PC-9 (cell line): ENCODE measurements at regions not wholly inside any gene's neighbourhood (a gene's known extent, or its start where the extent isn't known, plus 50 kb on each side); places are given as distances from the start of the nearest gene placed in this dataset.

Source experiments
- BruUV-seq: library from RNA; stranded (reverse); fragments of 400-500 nt; replicated peaks from 2 replicates; lab custom pipeline; 2021; lab: Mats Ljungman, UMichigan
- CTCF ChIA-PET: fragments of 300-600 bp; sonication (Branson Sonifier 250); formaldehyde crosslinking; loops from one replicate; lab custom pipeline; 2022; ENCODE audit warnings: antibody characterized with exemption; lab: Charles Lee
- POLR2A ChIA-PET: fragments of 300-600 bp; sonication (Branson Sonifier 250); formaldehyde crosslinking; loops from one replicate; lab custom pipeline; 2022; ENCODE audit warnings: antibody characterized with exemption; ENCODE audit not compliant: unreplicated experiment; lab: Charles Lee
- DNase-seq, 2 experiments: peaks; one replicate each; pipeline versions ENCODE4 v3.0.0 to v3.0.0-alpha.2; 2015 to 2022; ENCODE audit warnings: mixed read lengths in 1 of 2
- H2AFZ ChIP-seq: fragments of 200-600 bp; sonication (generic); 2 replicates; pipeline ENCODE4 v1.8.1; 2017; ENCODE audit warnings: antibody characterized with exemption
- H3F3A ChIP-seq: fragments of 200-600 bp; sonication (generic); 2 replicates; pipeline ENCODE4 v1.8.1; 2017; ENCODE audit warnings: antibody characterized with exemption, mild to moderate bottlenecking, low read depth; ENCODE audit not compliant: insufficient read depth
- H3K27ac ChIP-seq: fragments of 200-600 bp; sonication (generic); 2 replicates; pipeline ENCODE4 v1.6.1; 2016; ENCODE audit warnings: mixed run types
- H3K27me3 ChIP-seq: fragments of 200-600 bp; sonication (generic); 2 replicates; pipeline ENCODE4 v1.6.1; 2016; ENCODE audit warnings: low read depth, mixed run types; ENCODE audit not compliant: insufficient read depth
- H3K36me3 ChIP-seq: fragments of 200-600 bp; sonication (generic); 2 replicates; pipeline ENCODE4 v1.6.1; 2016; ENCODE audit warnings: low read depth, mixed run types
- H3K4me1 ChIP-seq: fragments of 200-600 bp; sonication (generic); replicated peaks from 2 replicates; pipeline ENCODE4 v1.6.1; 2016; ENCODE audit warnings: mixed run types; ENCODE audit not compliant: insufficient read depth
- H3K4me2 ChIP-seq: fragments of 200-600 bp; sonication (generic); 2 replicates; pipeline ENCODE4 v1.6.1; 2017; ENCODE audit warnings: mixed run types
- H3K4me3 ChIP-seq: fragments of 200-600 bp; sonication (generic); 2 replicates; pipeline ENCODE4 v1.6.1; 2016; ENCODE audit warnings: mixed run types
- H3K79me2 ChIP-seq: fragments of 200-600 bp; sonication (generic); 2 replicates; pipeline ENCODE4 v1.6.1; 2017; ENCODE audit warnings: low read depth, mixed run types
- H3K9me2 ChIP-seq: fragments of 200-600 bp; sonication (generic); 2 replicates; pipeline ENCODE4 v1.8.1; 2017; ENCODE audit warnings: mild to moderate bottlenecking; ENCODE audit not compliant: insufficient read depth
- H3K9me3 ChIP-seq: fragments of 200-600 bp; sonication (generic); 2 replicates; pipeline ENCODE4 v1.8.1; 2016; ENCODE audit warnings: low read depth; ENCODE audit not compliant: insufficient read depth
- H4K20me1 ChIP-seq: fragments of 200-600 bp; sonication (generic); 2 replicates; pipeline ENCODE4 v1.8.1; 2017; ENCODE audit not compliant: insufficient read depth
- CTCF ChIP-seq: fragments of 200-600 bp; sonication (generic); conservative IDR thresholded peaks from 2 replicates; pipeline ENCODE4 v1.6.1; 2017; ENCODE audit warnings: mixed run types, antibody characterized with exemption, mild to moderate bottlenecking, moderate library complexity
- EZH2 ChIP-seq: fragments of 200-600 bp; sonication (generic); IDR thresholded peaks from 2 replicates; pipeline ENCODE4 v1.8.0; 2017; ENCODE audit warnings: antibody characterized with exemption, low read depth
- intact Hi-C: fragments of 100-400 bp; cut with micrococcal nuclease; formaldehyde crosslinking; loops from one replicate; pipeline ENCODE4 v1.10.0; 2022; ENCODE audit not compliant: unreplicated experiment

GRCh38 chr3:101081446-101081845 lies 88.2 kb upstream of the ABI3BP start:
- H3K36me3 ChIP-seq, result no peaks in the 10 kb centered on the region
- no peak for DNase-seq
- no peak for TF ChIP-seq EZH2
- no peak for TF ChIP-seq CTCF
- no peaks in the 10 kb centered on the region for H3K9me3 ChIP-seq
- no peak overlapping the region for H2AFZ ChIP-seq
- H3K4me2 ChIP-seq, result no peak overlapping the region
- POLR2A ChIA-PET, result interaction anchor here (0.5 kb wide), 1 partner anchor 383 kb away, joined by 5 read pairs; no protein-coding TSS in a partner anchor
- H3K27me3 ChIP-seq, result no peaks in the 10 kb centered on the region
- no peaks in the 10 kb centered on the region for H3K4me1 ChIP-seq
- no peaks in the 10 kb centered on the region for H4K20me1 ChIP-seq
- no peaks in the 10 kb centered on the region for H3K9me2 ChIP-seq
- CTCF ChIA-PET, result no interaction called here
- no peaks in the 10 kb centered on the region for H3K79me2 ChIP-seq
- H3K4me3 ChIP-seq, result no peak overlapping the region
- no peaks in the 10 kb centered on the region for H3F3A ChIP-seq
- BruUV-seq, result no TSS peak
- intact Hi-C loops, result no loop called here
- no peak overlapping the region for H3K27ac ChIP-seq

- Histone ChIP-seq H3K36me3 (no peaks in the 10 kb centered on the region), H3F3A (no peaks in the 10 kb centered on the region; the same call in 1 of the 2 replicates), H3K27ac (no peak overlapping the region), H3K9me3 (peaks cover 10% of the 10 kb centered on the region; the same call in 1 of the 2 replicates), H2AFZ (no peak overlapping the region), H3K27me3 (no peaks in the 10 kb centered on the region), H3K79me2 (no peaks in the 10 kb centered on the region), H3K9me2 (no peaks in the 10 kb centered on the region), H3K4me1 (0 out of 2 replicates have a peak, but pooled peaks cover 3% of the 10 kb centered on the region), H3K4me3 (no peak overlapping the region), H3K4me2 (no peak overlapping the region), H4K20me1 (no peaks in the 10 kb centered on the region)
- POLR2A ChIA-PET, result no interaction called here
- peak in 1 of 2 experiments; percentile 60 for DNase-seq
- no TSS peak for BruUV-seq
- CTCF ChIA-PET, result interaction anchor here (0.6 kb wide), 1 partner anchor 182 kb away, joined by 4 read pairs; no protein-coding TSS in a partner anchor
- TF ChIP-seq EZH2, result no peak
- no peak for TF ChIP-seq CTCF
- intact Hi-C loops, result loop anchor here (10.0 kb wide), 1 partner anchor 437 kb away; the partner anchor contains the start of gene SENP7
These were observed 84.3 kb upstream of the ABI3BP start for GRCh38 chr3:101077361-101078011.

GRCh38 chr3:101074518-101074917 lies 81.3 kb upstream of the ABI3BP start:
- H3K27ac ChIP-seq, result no peak overlapping the region
- no peaks in the 10 kb centered on the region for H3K9me2 ChIP-seq
- no peak overlapping the region for H2AFZ ChIP-seq
- H4K20me1 ChIP-seq, result no peaks in the 10 kb centered on the region
- no peaks in the 10 kb centered on the region; the same call in 1 of the 2 replicates for H3F3A ChIP-seq
- no peak overlapping the region for H3K4me3 ChIP-seq
- no peaks in the 10 kb centered on the region for H3K36me3 ChIP-seq
- ChIA-PET POLR2A (no interaction called here), CTCF (no interaction called here)
- H3K4me1 ChIP-seq, result 0 out of 2 replicates have a peak, but pooled peaks cover 8% of the 10 kb centered on the region
- H3K79me2 ChIP-seq, result no peaks in the 10 kb centered on the region
- H3K27me3 ChIP-seq, result no peaks in the 10 kb centered on the region
- DNase-seq, result no peak
- BruUV-seq, result no TSS peak
- intact Hi-C loops, result loop anchor here (10.0 kb wide), 1 partner anchor 440 kb away; the partner anchor contains the start of gene SENP7
- peaks cover 10% of the 10 kb centered on the region; the same call in 1 of the 2 replicates for H3K9me3 ChIP-seq
- no peak for TF ChIP-seq CTCF
- no peak for TF ChIP-seq EZH2
- no peak overlapping the region for H3K4me2 ChIP-seq
